SK-N-MC (cell line): ENCODE measurements at regions not wholly inside any gene's neighbourhood (a gene's known extent, or its start where the extent isn't known, plus 50 kb on each side); places are given as distances from the start of the nearest gene placed in this dataset.

ENCODE experiments used
- EZH2 ChIP-seq: fragments of 200-600 bp; sonication (generic); IDR thresholded peaks from one replicate; pipeline ENCODE4 v1.6.1; 2017; ENCODE audit warnings: antibody characterized with exemption
- FOXP2 ChIP-seq: optimal IDR thresholded peaks from 2 replicates; pipeline ENCODE3; 2011; ENCODE audit warnings: mild to moderate bottlenecking, moderate library complexity; ENCODE audit not compliant: insufficient read depth; ENCODE audit errors: extremely low read length, control extremely low read depth
- POLR2AphosphoS5 ChIP-seq: IDR thresholded peaks from 2 replicates; pipeline ENCODE4 v1.6.1; 2012; ENCODE audit warnings: mild to moderate bottlenecking, low read depth, low read length, borderline replicate concordance

- no peak for TF ChIP-seq POLR2AphosphoS5
- no peak for TF ChIP-seq FOXP2
- no peak for TF ChIP-seq EZH2
Measured at GRCh38 chr3:5560199-5560598, 372.7 kb downstream of the EDEM1 start.
